ENCODE measurements at regions not wholly inside any gene's neighbourhood (a gene's known extent, or its start where the extent isn't known, plus 50 kb on each side); places are given as distances from the start of the nearest gene placed in this dataset.

- TF ChIP-seq CTCF (IDR thresholded peaks at IDR 0.05; ENCODE audit: poor library complexity, severe bottlenecking) (no peak), MXI1 (conservative IDR thresholded peaks at IDR 0.05; ENCODE audit: poor library complexity, severe bottlenecking) (no peak), EP300 (conservative IDR thresholded peaks at IDR 0.05; ENCODE audit: poor library complexity, severe bottlenecking) (no peak), POLR2AphosphoS5 (IDR thresholded peaks at IDR 0.05) (no peak), TAF1 (IDR thresholded peaks at IDR 0.05; ENCODE audit: low read depth) (no peak), REST (IDR thresholded peaks at IDR 0.05; ENCODE audit: borderline replicate concordance) (no peak), EZH2 (IDR thresholded peaks at IDR 0.05; ENCODE audit: borderline replicate concordance, insufficient read depth, low read length, poor library complexity, severe bottlenecking) (no peak), RAD21 (conservative IDR thresholded peaks at IDR 0.05) (no peak), SMC3 (conservative IDR thresholded peaks at IDR 0.05; ENCODE audit: poor library complexity) (no peak)
Measured at GRCh38 chr12:61821381-61821780, 438.8 kb upstream of the USP15 start.

Data from neural cell (in vitro differentiated cells).